ENCODE measurements at regions not wholly inside any gene's neighbourhood (a gene's known extent, or its start where the extent isn't known, plus 50 kb on each side); places are given as distances from the start of the nearest gene placed in this dataset.

DNA sequence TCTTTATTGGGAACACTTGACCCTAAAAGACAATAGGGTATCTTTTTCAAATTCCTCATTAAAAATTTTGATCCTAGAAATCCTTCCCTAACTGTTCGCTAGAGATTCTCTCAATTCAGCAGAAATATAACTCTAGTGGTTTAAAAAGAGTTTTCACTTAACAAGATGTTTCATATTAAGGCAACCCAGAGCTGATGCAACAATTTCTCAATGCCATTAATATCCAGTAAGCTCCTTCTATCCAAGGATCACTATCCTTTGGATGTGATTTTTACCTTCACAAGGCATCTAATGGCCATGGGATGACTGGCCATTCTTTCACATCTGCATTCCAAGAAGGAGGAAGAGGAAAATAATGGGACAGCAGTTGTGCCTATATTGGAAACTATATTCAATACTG is 183.4 kb downstream of the ANKRD50 start:
- DNase-seq (ENCODE audit: low spot score), result no peak

DNA sequence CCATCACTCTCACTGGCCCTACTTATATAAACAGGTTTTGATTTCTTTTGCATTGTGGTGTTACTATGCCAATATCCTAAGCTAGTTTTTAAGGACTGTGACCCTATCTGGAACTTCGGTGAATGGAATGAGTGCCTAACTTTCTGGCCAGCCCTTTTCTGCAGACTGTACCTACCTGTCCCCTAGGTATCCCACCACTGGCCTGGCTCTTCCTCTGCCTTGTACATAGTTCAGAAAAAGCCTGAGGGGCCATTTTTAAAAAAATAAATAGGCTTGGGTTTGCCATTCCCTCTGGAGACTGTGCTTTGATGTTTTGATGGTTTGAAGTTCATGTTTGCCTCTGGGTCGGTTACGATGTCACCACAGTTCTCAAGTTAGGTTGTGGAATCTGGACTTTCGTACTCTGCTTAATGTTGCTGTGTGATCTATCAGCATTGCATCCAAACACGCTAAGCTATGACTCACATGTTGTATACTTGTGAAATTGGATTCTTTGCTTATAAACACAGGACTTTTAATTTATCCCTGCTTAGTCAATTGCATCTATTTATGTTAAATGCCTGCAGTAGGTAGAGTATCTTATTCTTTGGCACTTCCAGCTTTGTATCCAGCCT is 182.0 kb downstream of the ANKRD50 start:
- no peak for DNase-seq (ENCODE audit: low spot score)

DNA sequence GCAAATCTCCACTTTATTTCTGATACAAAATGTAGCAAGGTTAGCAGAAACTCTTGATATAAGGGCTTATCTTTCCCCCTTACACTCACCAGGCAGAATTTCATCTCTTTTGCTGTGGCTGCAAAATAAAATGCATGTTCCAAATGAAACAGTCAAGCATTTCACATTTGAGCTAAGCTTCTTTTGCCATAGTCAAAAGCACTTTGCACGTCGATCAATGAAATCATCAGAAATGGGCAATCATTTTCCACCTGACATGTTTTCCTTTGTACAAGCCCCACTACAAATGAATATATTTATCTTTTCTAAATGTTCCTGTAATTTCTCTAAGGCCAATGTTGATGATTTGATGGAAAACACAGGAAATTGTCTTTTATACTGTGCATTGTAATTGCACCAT is 178.4 kb downstream of the ANKRD50 start:
- DNase-seq (ENCODE audit: low spot score), result no peak

DNA sequence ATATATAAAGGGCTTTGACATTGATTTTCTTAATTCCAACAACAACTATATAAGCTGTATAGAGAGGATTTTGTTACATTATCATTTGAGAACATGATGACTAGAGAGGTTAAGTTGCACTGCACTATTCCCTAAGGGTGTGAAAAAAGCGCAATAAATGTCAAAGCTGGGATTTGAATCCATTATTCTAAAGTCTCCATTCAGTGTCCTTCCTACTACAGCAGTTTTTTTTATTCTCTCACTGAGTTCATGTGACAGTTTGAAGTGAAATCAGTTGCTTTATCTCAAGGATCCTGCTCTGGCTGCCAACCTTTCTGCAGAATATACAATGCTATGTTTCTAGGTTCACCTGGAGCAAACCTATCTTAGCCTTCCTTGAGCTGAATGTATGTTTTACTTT is 177.5 kb downstream of the ANKRD50 start:
- DNase-seq (ENCODE audit: low spot score), result no peak

DNA sequence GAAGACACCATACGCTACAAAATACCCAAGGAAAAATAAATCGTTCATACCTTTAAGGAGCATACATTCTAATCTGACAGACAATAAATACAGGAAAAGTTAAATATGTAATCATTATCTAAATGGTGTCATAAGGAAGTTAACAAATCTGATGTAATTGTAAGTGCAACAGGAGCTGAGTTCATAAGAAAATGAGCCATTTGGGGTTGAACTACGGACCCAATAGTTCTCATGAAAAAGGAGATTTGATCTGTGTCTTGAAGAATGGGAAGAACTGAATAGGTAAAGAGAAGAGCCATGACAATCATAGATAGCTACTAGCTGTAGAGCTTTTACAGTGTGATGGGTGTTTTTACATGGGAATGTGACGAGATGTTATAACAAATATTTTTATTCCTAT is 175.6 kb downstream of the ANKRD50 start:
- no peak for DNase-seq (ENCODE audit: low spot score)

GRCh38 chr4:124537971-124538370 is 174.6 kb downstream of the ANKRD50 start:
- no peak for DNase-seq (ENCODE audit: low spot score)

- no peak for DNase-seq (ENCODE audit: low spot score)
Measured at GRCh38 chr4:124540014-124540413, 172.5 kb downstream of the ANKRD50 start.

- DNase-seq (ENCODE audit: low spot score), result no peak
Measured at GRCh38 chr4:124541652-124542420, 170.7 kb downstream of the ANKRD50 start.

- no peak for DNase-seq (ENCODE audit: low spot score)
Measured at GRCh38 chr4:124555959-124556358, 156.6 kb downstream of the ANKRD50 start.

- no peak for DNase-seq (ENCODE audit: low spot score)
Measured at GRCh38 chr4:124564121-124564520, 148.4 kb downstream of the ANKRD50 start.

- DNase-seq (ENCODE audit: low spot score), result no peak
Measured at GRCh38 chr4:124565371-124565770, 147.2 kb downstream of the ANKRD50 start.

DNA sequence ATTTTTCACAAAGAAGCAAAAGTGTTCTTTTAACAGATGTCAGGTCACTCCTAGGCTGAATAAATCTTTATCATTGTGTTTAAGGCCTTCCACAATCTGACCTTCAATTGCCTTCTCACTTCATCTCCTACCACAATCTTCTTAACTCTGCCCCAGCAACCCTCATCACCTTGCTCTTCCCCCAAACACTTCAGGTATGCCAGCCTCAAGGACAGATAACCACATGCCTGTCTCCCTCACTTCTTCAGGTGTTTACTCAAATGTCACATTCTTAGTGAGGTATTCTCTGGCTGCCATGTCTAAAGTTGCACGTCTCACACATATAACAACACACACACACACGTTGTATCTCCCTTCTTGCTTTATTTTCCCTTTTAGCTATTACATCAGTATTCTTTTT is 146.5 kb downstream of the ANKRD50 start:
- DNase-seq (ENCODE audit: low spot score), result no peak

- DNase-seq (ENCODE audit: low spot score), result no peak
Measured at GRCh38 chr4:124573056-124573455, 139.5 kb downstream of the ANKRD50 start.

DNA sequence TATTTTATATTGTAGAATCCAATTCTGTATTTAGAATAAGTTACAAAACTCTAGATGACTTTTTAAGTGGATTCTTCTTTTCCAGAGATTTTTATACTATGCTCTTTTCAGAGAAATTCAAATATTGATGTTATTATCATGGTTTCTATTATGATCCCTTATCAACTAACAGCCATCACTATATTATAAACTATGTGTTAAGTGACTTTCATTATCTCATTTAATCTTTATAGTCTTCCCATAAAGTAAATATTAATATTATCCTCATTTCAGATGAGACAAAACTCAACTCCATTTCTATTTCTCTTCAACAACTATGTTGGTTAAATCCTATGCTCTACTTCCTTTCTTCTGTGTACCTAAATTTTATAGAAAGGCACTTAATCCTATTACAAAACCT is 132.6 kb downstream of the ANKRD50 start:
- no peak for DNase-seq (ENCODE audit: low spot score)

DNA sequence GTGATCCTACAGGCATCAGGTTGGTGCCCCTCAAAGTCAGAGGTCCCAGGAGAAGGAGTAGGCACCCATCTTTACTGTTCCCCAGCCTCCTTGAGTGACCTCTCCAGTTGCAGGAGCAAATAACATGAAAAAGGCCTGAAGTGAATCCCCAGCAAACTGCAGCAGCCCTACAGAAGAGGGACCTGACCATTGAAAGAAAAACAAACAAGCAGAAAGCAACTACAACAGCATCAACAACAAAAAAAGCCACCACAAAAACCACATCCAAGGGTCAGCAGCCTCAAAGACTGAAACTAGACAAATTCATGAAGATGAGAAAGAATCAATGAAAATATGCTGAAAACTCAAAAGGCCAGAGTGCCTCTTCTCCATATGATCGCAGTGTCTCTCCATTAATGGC is 128.7 kb downstream of the ANKRD50 start:
- DNase-seq (ENCODE audit: low spot score), result no peak

- no peak for DNase-seq (ENCODE audit: low spot score)
Measured at GRCh38 chr4:124589786-124590185, 122.7 kb downstream of the ANKRD50 start.

GRCh38 chr4:124590480-124590879 is 122.1 kb downstream of the ANKRD50 start:
- no peak for DNase-seq (ENCODE audit: low spot score)

GRCh38 chr4:124591637-124592036 is 120.9 kb downstream of the ANKRD50 start:
- no peak for DNase-seq (ENCODE audit: low spot score)

- no peak for DNase-seq (ENCODE audit: low spot score)
Measured at GRCh38 chr4:124593494-124593893, 119.0 kb downstream of the ANKRD50 start.

DNA sequence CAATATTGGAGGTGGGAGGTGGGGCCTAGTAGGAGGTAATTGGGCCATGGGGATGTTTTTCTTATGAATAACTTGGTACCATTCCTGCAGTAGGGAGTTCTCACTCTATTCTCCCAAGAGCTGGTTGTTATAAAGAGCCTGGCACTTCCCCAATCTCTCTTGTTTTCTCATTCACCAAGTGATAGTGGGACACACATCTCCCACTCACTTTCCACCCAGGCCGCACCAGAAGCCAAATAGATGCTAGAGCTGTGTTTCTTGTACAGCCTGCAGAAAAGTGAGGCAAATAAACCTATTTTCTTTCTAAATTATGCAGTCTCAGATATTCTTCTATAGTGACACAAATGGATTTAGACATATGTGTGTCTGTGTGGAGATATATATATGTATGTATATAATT is 117.6 kb downstream of the ANKRD50 start:
- DNase-seq (ENCODE audit: low spot score), result no peak

GRCh38 chr4:124596816-124597215 is 115.7 kb downstream of the ANKRD50 start:
- no peak for DNase-seq (ENCODE audit: low spot score)

DNA sequence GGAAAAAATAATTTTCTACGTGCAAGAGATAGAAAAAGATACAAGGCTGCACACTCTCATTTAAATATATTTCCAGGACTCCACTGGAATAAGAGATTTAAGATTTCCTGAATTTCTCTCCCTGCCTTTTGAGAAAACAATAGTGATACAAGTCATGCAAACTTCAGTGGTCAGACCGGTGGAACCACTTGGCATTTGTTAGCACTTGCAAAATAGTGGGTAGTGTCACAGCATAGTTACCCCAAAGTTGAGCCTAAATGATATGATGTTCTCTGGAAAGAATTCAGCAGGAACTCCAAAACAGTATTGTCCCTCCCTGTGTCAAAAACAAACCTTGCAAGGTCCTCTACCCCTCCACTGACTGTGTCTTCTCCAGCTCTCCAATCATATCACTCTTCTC is 102.3 kb downstream of the ANKRD50 start:
- no peak for DNase-seq (ENCODE audit: low spot score)

Measured in NAMALWA (cell line).